ENCODE measurements at regions not wholly inside any gene's neighbourhood (a gene's known extent, or its start where the extent isn't known, plus 50 kb on each side); places are given as distances from the start of the nearest gene placed in this dataset.

GRCh38 chr10:78288663-78289062 is 255.0 kb downstream of the RPS24 start:
- Histone ChIP-seq H3K4me3 (no peak overlapping the region), H3K36me3 (no peaks in the 10 kb centered on the region), H3K4me1 (peaks cover 0 to under 1% (median 0%) of the 10 kb centered on the region in 9 donors), H3K27me3 (no peaks in the 10 kb centered on the region), H3K27ac (no peak overlapping the region), H3K9me3 (no peaks in the 10 kb centered on the region)
- DNase-seq = no peak
- whole genome bisulfite sequencing, 2 donors = 87 to 91% methylated on average over 3 of the region's 3 CpGs
- intact Hi-C loops (cut with DNase I) = no loop called here
- TF ChIP-seq CTCF (IDR thresholded peaks at IDR 0.05) = no peak
- no peak for ATAC-seq

GRCh38 chr10:78290131-78290750 is 256.6 kb downstream of the RPS24 start:
- ATAC-seq (no peak), DNase-seq (no peak)
- no peak for TF ChIP-seq CTCF (IDR thresholded peaks at IDR 0.05)
- intact Hi-C loops (cut with DNase I) = loop anchor here in 1 of 10 donors (10.0 kb wide), 1 partner anchor 235 kb away; no protein-coding TSS in a partner anchor
- 81 to 82% methylated on average over 11 of the region's 11 CpGs for WGBS, 2 donors
- no peaks in the 10 kb centered on the region for H3K36me3 ChIP-seq
- no peaks in the 10 kb centered on the region for H3K9me3 ChIP-seq
- H3K4me1 ChIP-seq = peaks cover 0 to 8% (median 0%) of the 10 kb centered on the region in 9 donors
- H3K27ac ChIP-seq = no peak overlapping the region
- no peaks in the 10 kb centered on the region for H3K27me3 ChIP-seq
- H3K4me3 ChIP-seq = no peak overlapping the region

GRCh38 chr10:78291722-78292121 is 258.1 kb downstream of the RPS24 start:
- no peaks in the 10 kb centered on the region for H3K9me3 ChIP-seq
- TF ChIP-seq CTCF (IDR thresholded peaks at IDR 0.05) = no peak
- H3K27me3 ChIP-seq = no peaks in the 10 kb centered on the region
- H3K4me1 ChIP-seq = peaks cover 0 to 8% (median 0%) of the 10 kb centered on the region in 9 donors
- intact Hi-C loops (cut with DNase I) = loop anchor here in 1 of 10 donors (10.0 kb wide), 1 partner anchor 237 kb away; no protein-coding TSS in a partner anchor
- no peak for ATAC-seq
- no peak overlapping the region for H3K4me3 ChIP-seq
- 93 to 95% methylated on average over 2 of the region's 2 CpGs for WGBS, 2 donors
- H3K27ac ChIP-seq = no peak overlapping the region
- no peaks in the 10 kb centered on the region for H3K36me3 ChIP-seq
- no peak for DNase-seq

GRCh38 chr10:78292250-78292981 is 258.8 kb downstream of the RPS24 start:
- Histone ChIP-seq H3K9me3 (no peaks in the 10 kb centered on the region), H3K4me3 (no peak overlapping the region), H3K27ac (no peak overlapping the region), H3K27me3 (no peaks in the 10 kb centered on the region), H3K36me3 (no peaks in the 10 kb centered on the region), H3K4me1 (peaks cover 0 to 8% (median 0%) of the 10 kb centered on the region in 9 donors)
- intact Hi-C loops (cut with DNase I) = loop anchor here in 1 of 10 donors (10.0 kb wide), 1 partner anchor 238 kb away; no protein-coding TSS in a partner anchor
- no peak for ATAC-seq
- TF ChIP-seq CTCF (IDR thresholded peaks at IDR 0.05) = no peak
- no peak for DNase-seq
- WGBS, 2 donors = 78 to 81% methylated on average over 10 of the region's 10 CpGs
